GM23338 (cell line): ENCODE measurements at regions not wholly inside any gene's neighbourhood (a gene's known extent, or its start where the extent isn't known, plus 50 kb on each side); places are given as distances from the start of the nearest gene placed in this dataset.

Source experiments
- CREB1 ChIP-seq: fragments of 250-450 bp; sonication (Bioruptor Pico); IDR thresholded peaks from 2 replicates; pipeline ENCODE4 v1.5.0; 2020; ENCODE audit warnings: low read depth, mild to moderate bottlenecking, moderate library complexity
- CTCF ChIP-seq, 2 experiments: fragments of 200-600 bp in 1 of 2; sonication (generic) in 1 of 2; conservative IDR thresholded peaks; 2 replicates each; pipeline versions ENCODE4 v1.5.1 to v1.6.1; 2016 to 2017; ENCODE audit warnings: antibody characterized with exemption in 2 of 2, low read depth in 2 of 2, mild to moderate bottlenecking in 2 of 2, moderate library complexity in 1 of 2
- ETS1 ChIP-seq: IDR thresholded peaks from 2 replicates; pipeline ENCODE4 v1.6.1; 2016; ENCODE audit warnings: antibody characterized with exemption
- EZH2 ChIP-seq: fragments of 200-600 bp; sonication (generic); IDR thresholded peaks from one replicate; pipeline ENCODE4 v1.8.0; 2017; ENCODE audit warnings: antibody characterized with exemption, mild to moderate bottlenecking, low read depth; ENCODE audit not compliant: unreplicated experiment
- EZH2phosphoT487 ChIP-seq: fragments of 200-600 bp; sonication (generic); IDR thresholded peaks from one replicate; pipeline ENCODE4 v1.8.1; 2018; ENCODE audit warnings: antibody characterized with exemption; ENCODE audit not compliant: unreplicated experiment
- POLR2AphosphoS5 ChIP-seq: IDR thresholded peaks from 2 replicates; pipeline ENCODE4 v1.6.1; 2016; ENCODE audit warnings: antibody characterized with exemption, low read depth
- REST ChIP-seq: IDR thresholded peaks from one replicate; pipeline ENCODE4 v1.6.1; 2018; ENCODE audit warnings: antibody characterized with exemption; ENCODE audit not compliant: unreplicated experiment
- STAT1 ChIP-seq: IDR thresholded peaks from one replicate; pipeline ENCODE4 v1.6.1; 2016; ENCODE audit warnings: antibody characterized with exemption; ENCODE audit not compliant: unreplicated experiment
- ZNF114 ChIP-seq: fragments of 250-450 bp; sonication (Bioruptor Pico); IDR thresholded peaks from 2 replicates; pipeline ENCODE4 v1.5.0; 2020; ENCODE audit warnings: mild to moderate bottlenecking, moderate library complexity
- ZNF331 ChIP-seq: fragments of 250-450 bp; sonication (Bioruptor Pico); IDR thresholded peaks from 2 replicates; pipeline ENCODE4 v1.5.0; 2020; ENCODE audit warnings: low read depth, mild to moderate bottlenecking, moderate library complexity

- no peak for TF ChIP-seq CTCF (conservative IDR thresholded peaks at IDR 0.05; ENCODE audit: low read depth in 2 of 2)
- no peak for TF ChIP-seq POLR2AphosphoS5
- TF ChIP-seq ETS1 = no peak
- TF ChIP-seq EZH2 = no peak
- no peak for TF ChIP-seq REST
- no peak for TF ChIP-seq EZH2phosphoT487
- TF ChIP-seq CREB1 (CRISPR knock-in tag) = no peak
- TF ChIP-seq ZNF114 (CRISPR knock-in tag) = no peak
- TF ChIP-seq STAT1 = no peak
- TF ChIP-seq ZNF331 = no peak
Observed at GRCh38 chr3:69566275-69566674, 173.0 kb upstream of the MITF start.
